Stimulated activated CD8-positive, alpha-beta memory T cell treated with anti-CD3 and anti-CD28 coated beads, Interleukin-4, amount 100 ng/mL, for 1 hour (primary cell): ENCODE measurements at regions not wholly inside any gene's neighbourhood (a gene's known extent, or its start where the extent isn't known, plus 50 kb on each side); places are given as distances from the start of the nearest gene placed in this dataset.

Source experiments
- DNase-seq, 2 donors: peaks; one replicate each; pipeline ENCODE4 v3.0.0-alpha.2; 2020; ENCODE audit warnings: low read depth in 2 of 2, low spot score in 1 of 2

GRCh38 chr4:71151054-71151453, 157.6 kb downstream of the DCK start:
- DNase-seq, result no peak

- no peak for DNase-seq
Measured at GRCh38 chr4:71156616-71157015, 163.2 kb downstream of the DCK start.

DNA sequence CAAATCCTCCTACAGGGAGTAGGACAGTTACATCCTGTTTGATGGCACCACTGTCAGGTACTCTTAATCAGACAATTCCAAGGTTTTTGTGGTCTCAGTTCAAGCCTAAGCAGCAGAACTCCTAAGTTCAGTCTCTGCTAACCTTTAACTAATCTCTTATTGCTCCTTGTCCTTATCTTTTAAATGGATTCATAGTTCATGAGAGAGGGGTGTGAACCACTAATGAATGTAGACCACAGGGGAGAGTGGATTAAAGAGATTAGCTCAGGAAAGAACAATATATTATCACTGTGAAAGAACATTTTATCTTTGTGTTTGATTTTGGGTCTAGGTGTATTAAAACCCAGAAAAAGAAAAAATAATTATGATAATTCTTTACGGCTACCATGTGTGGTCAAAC, 168.9 kb downstream of the DCK start:
- no peak for DNase-seq

DNA sequence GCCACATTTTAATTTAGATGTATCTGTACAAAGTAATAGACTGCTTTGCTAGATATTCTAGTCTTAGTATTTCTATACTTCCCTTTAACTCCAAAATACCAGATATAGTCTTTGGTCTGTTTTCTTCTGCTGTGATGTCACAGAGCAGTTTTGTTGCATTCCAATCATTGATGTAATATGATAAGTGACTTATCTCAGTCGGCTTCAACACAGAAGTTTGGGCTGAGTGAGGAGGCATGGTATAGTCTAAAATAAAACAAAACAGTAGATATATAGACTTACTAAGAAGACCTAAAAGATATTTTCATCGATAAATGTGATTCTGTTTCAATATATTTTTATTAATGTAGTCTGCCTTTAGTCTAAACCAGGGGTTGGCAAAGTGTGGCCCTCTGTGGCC, 169.9 kb downstream of the DCK start:
- no peak for DNase-seq

- no peak for DNase-seq
Measured at GRCh38 chr4:71167083-71167482, 171.7 kb upstream of the SLC4A4 start.

- no peak for DNase-seq
Measured at GRCh38 chr4:71171592-71171991, 167.2 kb upstream of the SLC4A4 start.

- no peak for DNase-seq
Measured at GRCh38 chr4:71181332-71181731, 157.5 kb upstream of the SLC4A4 start.

DNA sequence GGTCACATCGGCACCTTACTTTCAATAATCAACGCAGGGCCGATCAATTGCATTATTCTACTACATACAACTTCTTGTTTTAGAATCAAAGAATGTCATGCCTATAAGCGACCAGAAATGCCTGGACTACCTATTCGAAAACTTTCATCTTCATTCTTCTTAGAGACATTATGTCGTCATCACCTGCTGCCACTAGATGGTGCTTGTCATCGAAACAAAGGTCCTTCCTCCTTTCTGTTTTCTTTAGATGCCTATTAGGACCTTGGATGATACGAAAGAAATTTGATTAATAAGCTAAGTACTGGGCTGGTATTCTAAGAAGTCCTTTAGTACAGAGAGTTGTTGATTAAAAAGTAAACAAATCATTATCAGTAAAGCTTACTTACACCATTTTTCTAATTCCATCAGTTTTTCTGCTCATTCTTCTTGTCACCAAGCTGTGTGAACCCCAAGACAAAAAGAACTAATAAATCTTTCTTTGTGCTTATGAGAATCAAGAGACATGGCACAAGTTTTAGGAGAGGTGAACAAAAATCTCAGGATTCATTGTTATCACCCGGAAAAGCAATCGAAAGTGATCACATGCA, 154.5 kb upstream of the SLC4A4 start:
- no peak for DNase-seq

- no peak for DNase-seq
Measured at GRCh38 chr4:71185037-71185436, 153.8 kb upstream of the SLC4A4 start.

DNA sequence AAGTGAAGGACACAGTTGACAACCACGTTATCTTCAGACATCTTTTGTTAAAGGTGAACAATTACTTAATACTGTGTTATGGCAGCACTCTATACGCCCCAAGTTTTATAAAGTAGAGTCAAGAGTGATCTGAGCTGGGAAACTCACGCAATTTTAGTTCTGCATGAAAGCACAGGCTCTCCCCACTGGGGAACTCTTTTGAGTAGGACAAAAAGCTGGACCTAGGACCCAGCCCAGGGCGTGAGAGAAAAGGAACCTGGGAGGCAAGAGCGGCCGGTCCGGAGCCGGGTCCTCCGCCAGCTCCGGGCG, 152.6 kb upstream of the SLC4A4 start:
- DNase-seq, result no peak

DNA sequence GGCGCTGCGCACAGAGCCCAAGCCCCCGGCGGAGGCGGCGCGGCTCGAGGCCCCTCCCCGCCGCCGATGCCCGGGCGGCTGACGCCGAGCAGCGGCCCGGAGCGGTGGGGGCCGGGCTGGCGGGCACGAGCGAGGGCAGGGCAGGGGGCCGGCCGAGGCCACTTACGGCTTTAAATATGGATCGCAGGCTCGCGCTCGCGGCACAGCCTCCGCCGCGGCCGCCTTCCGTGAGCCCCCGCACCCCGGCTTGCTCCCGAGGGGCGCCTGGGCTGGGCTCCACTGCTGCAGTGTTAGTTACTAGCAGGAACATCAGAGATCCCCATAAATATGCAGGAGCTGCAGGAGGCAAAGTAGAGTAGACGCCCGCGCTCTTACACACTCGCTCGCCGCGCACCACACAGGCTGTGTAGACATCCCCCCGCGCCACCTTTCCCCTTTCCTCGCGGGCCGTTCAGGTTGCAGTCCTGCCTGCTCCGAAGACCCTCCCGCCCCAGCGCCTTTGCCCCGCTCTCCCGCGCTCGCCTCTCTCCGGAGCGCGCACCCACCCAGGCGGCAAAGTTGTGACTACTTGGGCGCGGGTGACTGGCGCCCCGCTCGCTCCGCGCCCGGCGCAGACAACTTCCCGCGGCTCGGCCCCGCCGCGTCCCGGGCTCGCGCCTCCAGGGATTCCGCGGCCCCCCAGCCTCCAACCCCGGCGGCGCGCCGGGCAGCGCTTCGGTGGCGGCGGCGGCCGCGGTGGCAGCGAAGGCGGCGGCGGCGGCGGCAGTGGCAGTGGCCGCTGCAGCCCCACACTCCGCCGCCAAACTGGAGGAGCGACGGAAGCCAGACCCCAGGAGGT, 152.0 kb upstream of the SLC4A4 start:
- DNase-seq, result no peak

DNA sequence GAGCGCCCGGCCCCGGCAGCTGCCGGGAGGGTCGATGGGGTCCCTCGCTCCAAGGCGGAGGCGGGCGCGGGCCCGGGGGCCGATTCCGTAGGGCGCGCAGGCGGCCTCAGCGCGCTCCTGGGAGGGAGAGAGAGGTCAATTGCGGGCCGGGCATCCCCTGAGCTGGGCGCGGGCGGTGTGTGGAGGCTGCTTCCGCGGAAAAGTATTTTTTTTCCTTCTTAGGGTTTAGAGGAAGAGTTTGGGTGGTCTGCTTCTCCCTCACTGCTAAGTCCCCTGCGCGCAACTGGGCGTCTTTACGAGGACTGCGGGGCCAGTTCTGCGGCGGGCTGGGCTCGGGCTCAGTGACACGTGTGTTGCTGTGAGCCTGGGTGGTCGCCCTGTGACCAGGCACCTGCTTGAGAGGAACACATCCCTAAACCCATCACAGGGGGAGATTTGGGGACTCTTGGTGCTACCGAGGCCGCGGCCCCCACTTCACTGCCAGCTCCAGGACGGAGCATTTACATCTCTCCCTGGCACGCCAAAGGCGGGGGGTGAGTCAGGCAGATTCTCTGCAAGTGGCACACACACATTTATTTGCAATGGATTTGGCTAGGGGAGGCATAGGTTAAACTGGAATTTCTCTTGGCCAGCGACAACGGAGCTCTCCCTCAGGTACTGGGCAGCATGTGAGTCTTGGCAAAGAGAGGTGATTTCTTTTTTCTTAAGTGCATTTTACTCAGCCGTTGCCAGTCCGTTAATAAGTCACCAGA, 151.2 kb upstream of the SLC4A4 start:
- no peak for DNase-seq

DNA sequence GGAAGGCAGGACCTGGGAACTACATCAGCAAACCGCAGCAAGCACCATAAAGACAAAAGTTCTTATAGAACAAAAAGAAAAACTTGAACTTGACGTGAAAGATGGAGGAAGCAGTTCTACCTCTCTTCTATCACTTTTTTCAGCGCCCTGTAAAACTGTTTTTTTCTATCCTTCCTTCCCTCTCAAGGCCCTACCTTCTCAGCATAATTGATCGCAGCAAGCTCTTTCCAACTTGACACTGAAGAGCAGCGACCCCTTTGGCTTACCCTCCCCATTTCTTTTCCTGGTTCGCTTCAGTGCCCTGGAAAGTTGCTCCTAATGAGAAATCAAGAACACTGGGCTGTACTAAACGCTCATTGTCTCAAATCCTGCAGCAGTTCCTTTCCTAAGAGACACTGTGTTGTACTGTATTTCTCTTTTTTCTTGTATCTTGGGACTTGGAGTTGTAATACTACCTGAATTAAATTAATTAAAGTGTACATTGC, 150.6 kb upstream of the SLC4A4 start:
- no peak for DNase-seq

DNA sequence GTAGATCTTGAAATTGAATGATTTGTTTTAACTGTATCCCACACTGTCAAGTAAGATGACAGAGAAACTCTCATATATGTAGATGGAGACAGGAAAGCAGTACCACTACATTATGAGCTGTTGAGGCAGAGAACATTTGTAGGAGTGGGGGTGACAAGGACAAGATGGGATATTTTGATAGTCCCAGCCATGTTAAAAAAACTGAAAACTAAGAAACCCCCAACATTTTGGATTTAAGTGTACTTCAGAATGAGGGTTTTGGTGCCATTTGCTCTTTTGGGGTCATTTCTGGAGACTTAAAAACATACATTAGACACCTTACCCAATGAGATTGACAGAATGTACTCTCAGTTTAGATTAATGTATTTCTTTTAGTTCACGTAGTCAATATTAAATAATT, 149.9 kb upstream of the SLC4A4 start:
- DNase-seq, result no peak

- no peak for DNase-seq
Measured at GRCh38 chr4:71189471-71189870, 149.3 kb upstream of the SLC4A4 start.

- no peak for DNase-seq
Measured at GRCh38 chr4:71194454-71194853, 144.4 kb upstream of the SLC4A4 start.

DNA sequence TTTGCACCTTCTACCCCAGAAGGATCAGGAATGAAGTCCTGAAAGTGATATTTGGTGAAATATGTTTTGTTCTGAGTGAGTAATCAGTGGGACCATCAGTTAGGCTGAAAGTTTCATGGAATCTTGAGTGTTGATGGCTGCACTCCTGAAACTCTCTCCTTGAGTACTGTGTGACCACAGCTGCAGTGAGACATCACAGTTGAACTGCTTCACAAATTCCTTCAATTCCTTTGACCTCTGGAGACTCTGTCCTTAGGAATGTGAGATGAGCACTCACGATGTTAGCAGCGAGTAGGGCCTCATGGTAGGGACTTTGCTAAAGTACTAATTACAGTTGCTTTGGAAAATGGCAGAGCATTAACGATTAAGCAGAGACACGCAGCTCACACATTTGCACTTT, 142.9 kb upstream of the SLC4A4 start:
- DNase-seq, result no peak

- no peak for DNase-seq
Measured at GRCh38 chr4:71198958-71199357, 139.9 kb upstream of the SLC4A4 start.

DNA sequence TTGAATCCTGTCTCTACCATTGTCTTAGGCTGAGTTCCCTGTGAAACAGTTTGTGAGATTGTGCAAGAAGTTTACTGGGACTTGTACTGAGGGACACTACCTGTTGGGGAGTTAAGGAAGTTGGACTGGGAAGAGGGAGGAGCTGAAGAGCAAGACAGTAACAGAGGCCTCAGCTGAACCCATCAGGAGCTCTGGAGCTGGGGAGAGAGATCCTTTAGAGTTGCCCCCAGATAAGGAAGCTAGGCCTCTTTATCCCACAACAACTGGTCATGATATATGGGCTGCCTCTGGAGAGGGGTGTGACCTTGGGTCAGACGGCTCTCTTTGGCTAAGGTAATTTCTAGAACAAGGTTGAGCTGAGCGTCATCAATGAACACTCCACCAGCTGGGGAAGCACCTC, 137.8 kb upstream of the SLC4A4 start:
- DNase-seq, result no peak

DNA sequence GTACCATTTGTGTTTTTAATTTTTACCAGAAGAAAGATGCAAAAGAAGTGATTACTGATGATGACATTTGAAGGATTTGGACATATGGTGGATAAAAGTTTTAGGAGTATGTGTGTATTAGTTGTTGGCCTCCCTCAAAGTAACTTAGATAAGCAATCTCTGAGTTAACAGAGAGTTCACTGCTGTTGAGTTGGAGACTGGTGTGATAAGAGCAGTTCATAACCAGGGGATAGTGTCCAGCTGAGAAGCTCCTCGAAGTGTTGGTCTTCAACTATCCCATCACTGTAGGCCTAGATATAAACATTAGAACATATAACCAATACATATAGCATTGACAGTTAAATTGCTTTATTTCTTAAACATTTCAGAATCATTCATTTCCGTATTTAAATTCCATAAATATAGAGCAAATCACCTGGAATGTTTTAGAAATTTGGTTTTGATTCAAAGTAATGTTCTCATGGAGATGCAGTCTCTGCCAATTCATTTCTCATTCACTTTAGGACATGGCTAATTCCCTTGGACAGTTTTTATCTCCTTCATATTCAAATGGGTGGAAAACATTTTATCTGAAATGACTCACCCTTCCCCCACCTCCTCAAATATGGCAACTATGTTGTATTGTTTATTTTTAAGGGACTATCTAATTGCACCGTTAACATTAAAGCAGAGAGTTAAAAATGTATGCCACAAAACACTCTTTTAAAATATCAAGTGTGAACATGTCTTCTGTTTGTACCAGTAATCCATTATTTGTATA, 136.8 kb upstream of the SLC4A4 start:
- no peak for DNase-seq

DNA sequence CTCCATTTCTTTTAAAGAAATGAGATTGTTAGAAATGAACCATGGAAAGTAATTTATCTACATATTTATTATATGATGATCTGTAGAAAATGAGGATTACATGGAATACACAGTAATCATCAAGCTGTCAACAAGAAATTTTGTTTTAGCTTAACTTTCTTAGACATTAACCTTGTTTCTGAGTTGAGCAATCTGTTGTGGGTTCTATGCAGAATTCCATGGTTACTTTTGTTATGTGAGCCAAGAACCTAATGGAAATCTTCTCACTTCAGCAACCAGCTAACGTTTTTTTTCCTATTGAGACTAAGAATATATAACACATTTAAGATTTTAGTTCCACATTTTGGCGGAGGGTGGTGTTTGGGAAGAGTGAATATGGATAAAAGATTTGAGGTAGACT, 136.1 kb upstream of the SLC4A4 start:
- no peak for DNase-seq

GRCh38 chr4:71204056-71204455, 134.8 kb upstream of the SLC4A4 start:
- no peak for DNase-seq
